Adipocyte (in vitro differentiated cells): ENCODE measurements at regions not wholly inside any gene's neighbourhood (a gene's known extent, or its start where the extent isn't known, plus 50 kb on each side); places are given as distances from the start of the nearest gene placed in this dataset.

Source experiments
- DNase-seq: peaks from one replicate; pipeline ENCODE4 v3.0.0-alpha.2; 2015; ENCODE audit warnings: low read depth
- H3K27me3 ChIP-seq: replicated peaks from 2 replicates; pipeline ENCODE4 v1.7.0; 2013; ENCODE audit warnings: mild to moderate bottlenecking, low read length, moderate library complexity; ENCODE audit not compliant: control insufficient read depth, insufficient read depth
- H3K36me3 ChIP-seq: 2 replicates; pipeline ENCODE4 v1.7.0; 2013; ENCODE audit warnings: low read length, mild to moderate bottlenecking, moderate library complexity; ENCODE audit not compliant: control insufficient read depth, insufficient read depth, severe bottlenecking
- H3K4me1 ChIP-seq: 2 replicates; pipeline ENCODE4 v1.7.0; 2013; ENCODE audit warnings: mild to moderate bottlenecking, low read length, moderate library complexity; ENCODE audit not compliant: control insufficient read depth, insufficient read depth
- H3K4me3 ChIP-seq: 2 replicates; pipeline ENCODE4 v1.7.0; 2013; ENCODE audit warnings: mild to moderate bottlenecking, low read length, moderate library complexity
- H3K9ac ChIP-seq: 2 replicates; pipeline ENCODE4 v1.7.0; 2013; ENCODE audit warnings: mild to moderate bottlenecking, low read length, moderate library complexity
- H3K9me3 ChIP-seq: 2 replicates; pipeline ENCODE4 v1.7.0; 2013; ENCODE audit warnings: mild to moderate bottlenecking, low read length, moderate library complexity; ENCODE audit not compliant: control insufficient read depth

DNA sequence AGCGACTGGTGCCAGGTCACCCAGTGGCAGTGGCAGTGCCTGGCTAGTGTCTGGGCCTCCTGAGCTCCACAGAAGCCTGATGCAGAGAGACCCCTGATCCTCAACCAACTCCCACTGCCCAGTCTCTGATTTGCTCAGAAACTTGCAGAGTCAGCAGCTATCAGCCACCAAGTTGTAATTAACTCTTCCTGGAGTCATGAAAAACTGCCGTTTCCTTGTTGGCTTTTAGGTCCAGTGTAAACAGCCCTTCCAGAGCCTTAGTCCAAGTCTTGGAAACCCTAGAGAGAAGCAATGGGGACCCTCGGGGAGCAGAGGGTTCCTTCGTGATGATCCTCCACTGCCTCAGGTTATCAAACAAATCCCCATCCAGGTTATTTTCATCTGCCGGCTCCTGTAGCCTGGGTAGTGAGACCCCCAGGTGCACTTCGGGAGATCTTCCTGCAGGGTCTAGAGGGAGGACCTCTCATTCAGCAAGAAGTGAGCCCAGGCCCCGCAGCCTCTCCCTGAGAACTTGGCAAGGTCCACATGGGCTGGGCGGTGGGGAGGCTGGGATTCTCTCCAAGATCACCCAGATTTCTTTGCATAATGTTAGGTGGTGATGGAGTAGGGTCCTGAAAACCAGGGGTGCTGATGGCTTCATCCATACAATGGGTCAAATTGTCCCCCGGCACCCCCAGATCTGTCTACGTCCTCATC, 137.7 kb upstream of the HDAC4 start:
- peaks cover 29% of the 10 kb centered on the region for H3K27me3 ChIP-seq
- no peak for DNase-seq
- peaks cover 6% of the 10 kb centered on the region for H3K4me1 ChIP-seq
- no peak overlapping the region for H3K4me3 ChIP-seq
- H3K36me3 ChIP-seq = no peaks in the 10 kb centered on the region
- H3K9me3 ChIP-seq = peaks cover 31% of the 10 kb centered on the region
- H3K9ac ChIP-seq = no peak overlapping the region

GRCh38 chr2:239537633-239538356, 137.0 kb upstream of the HDAC4 start:
- DNase-seq = no peak

GRCh38 chr2:239536186-239536585, 135.4 kb upstream of the HDAC4 start:
- no peak overlapping the region for H3K4me3 ChIP-seq
- H3K4me1 ChIP-seq = peaks cover 6% of the 10 kb centered on the region
- peaks cover 48% of the 10 kb centered on the region for H3K27me3 ChIP-seq
- H3K9me3 ChIP-seq = peaks cover 22% of the 10 kb centered on the region
- no peak for DNase-seq
- H3K36me3 ChIP-seq = no peaks in the 10 kb centered on the region
- H3K9ac ChIP-seq = no peak overlapping the region

More at GRCh38 chr2:239537633-239538356, 137.0 kb upstream of the HDAC4 start:
- H3K9ac ChIP-seq = no peak overlapping the region
- peaks cover 36% of the 10 kb centered on the region for H3K27me3 ChIP-seq
- H3K9me3 ChIP-seq = peaks cover 31% of the 10 kb centered on the region
- no peaks in the 10 kb centered on the region for H3K36me3 ChIP-seq
- H3K4me1 ChIP-seq = peaks cover 6% of the 10 kb centered on the region
- no peak overlapping the region for H3K4me3 ChIP-seq

DNA sequence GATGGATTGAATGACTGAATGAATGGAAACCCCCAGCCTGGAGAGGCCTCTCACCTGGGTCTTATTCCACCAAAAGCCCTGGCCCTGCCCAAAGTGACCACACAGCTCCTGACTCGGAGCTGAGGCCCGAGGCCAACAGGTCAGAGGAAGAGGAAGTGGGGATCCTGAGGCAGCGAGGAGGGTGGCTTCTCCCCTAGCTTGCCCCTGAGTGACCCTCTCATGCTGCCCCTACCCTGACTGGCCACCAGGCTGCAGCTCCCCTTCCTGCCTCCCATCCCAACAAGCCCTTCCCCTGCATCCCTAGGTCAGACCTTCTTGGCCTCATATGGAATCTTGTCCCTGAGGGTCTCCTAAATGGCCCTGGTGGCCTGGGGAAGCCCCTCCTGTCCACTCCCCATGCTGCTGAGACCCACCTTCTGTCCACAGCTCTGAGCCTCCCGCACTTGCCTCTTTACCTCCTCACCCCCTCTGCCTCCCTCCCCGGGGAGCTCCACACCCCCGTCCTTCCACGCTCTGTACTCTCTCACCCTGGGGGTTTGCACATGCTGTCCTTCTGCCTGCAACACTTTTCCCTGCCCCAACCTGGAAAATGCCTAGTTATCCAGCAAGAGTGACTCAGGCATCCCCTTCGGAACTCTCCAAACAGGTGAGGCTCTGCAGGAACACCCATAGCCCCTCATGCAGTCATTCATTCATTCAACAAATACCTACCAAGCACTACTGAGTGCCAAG, 134.8 kb upstream of the HDAC4 start:
- H3K4me1 ChIP-seq = peaks cover 6% of the 10 kb centered on the region

GRCh38 chr2:239534581-239535412, 134.0 kb upstream of the HDAC4 start:
- Histone ChIP-seq H3K4me3 (no peak overlapping the region), H3K9me3 (peaks cover 20% of the 10 kb centered on the region), H3K4me1 (peaks cover 6% of the 10 kb centered on the region), H3K9ac (no peak overlapping the region), H3K27me3 (peaks cover 59% of the 10 kb centered on the region), H3K36me3 (no peaks in the 10 kb centered on the region)
- no peak for DNase-seq

More for the DNA sequence above, 134.8 kb upstream of the HDAC4 start:
- Histone ChIP-seq H3K9me3 (peaks cover 22% of the 10 kb centered on the region), H3K4me3 (no peak overlapping the region), H3K27me3 (peaks cover 54% of the 10 kb centered on the region), H3K36me3 (no peaks in the 10 kb centered on the region), H3K9ac (no peak overlapping the region)
- DNase-seq = no peak

DNA sequence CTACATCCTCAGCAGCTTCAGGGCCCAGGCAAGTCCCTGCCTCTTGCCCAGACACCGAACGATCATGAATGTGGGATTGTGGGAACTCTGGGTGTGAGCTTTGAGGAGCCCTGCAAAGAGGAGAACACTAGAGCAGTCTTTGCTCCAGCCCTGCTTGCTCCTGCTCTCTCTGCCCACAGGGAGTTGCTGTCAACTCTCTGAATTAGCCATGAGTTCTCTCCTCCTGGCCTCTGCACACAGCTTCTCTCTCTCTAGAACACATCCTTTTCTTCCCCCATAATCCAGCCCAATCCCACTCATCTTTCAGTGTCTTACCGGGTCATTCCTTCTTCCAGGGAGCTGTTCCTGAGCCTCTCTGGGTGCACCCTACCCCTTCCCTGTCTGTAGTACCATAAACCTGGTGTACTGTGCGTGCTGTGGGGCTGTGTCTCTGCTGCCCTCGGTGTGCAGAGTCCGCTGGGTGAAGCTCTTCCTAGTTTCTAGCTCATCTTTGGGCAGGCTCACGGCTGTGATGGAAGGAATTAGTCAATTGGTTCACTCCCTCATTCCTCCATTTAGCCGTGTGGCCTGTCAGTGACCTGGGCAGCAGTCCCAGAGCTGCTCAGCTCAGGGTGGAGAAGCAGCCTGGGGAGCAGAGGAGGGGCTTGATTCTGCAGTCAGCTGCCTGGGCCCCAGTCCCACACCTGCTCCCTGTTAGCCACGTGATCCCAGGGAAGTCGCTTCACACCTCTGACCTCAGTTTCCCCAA, 132.9 kb upstream of the HDAC4 start:
- H3K4me1 ChIP-seq = peaks cover 6% of the 10 kb centered on the region
- no peak for DNase-seq
- no peaks in the 10 kb centered on the region for H3K36me3 ChIP-seq
- no peak overlapping the region for H3K9ac ChIP-seq
- H3K9me3 ChIP-seq = peaks cover 17% of the 10 kb centered on the region
- H3K4me3 ChIP-seq = no peak overlapping the region
- peaks cover 50% of the 10 kb centered on the region for H3K27me3 ChIP-seq

DNA sequence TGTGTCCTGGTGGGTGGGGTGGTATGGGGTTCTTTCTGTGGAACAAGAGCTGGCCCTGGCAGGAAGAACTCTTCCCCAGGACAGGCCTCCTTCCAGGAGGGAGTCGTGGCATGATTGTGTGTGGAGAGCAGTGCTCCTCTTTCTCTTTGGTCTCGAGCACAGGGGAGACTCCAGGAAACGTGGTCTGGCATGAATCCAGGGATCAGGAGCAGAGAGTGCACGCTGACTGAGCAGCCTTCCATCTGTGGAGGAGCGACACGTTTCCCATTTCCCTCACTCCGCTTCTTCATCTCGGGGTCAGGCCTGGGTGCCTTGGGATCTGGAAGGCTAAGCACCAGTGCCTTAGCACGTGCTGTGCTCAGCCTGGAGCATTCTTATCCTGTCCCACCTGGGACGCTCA, 132.0 kb upstream of the HDAC4 start:
- H3K9me3 ChIP-seq = peaks cover 17% of the 10 kb centered on the region
- no peaks in the 10 kb centered on the region for H3K36me3 ChIP-seq
- peaks cover 47% of the 10 kb centered on the region for H3K27me3 ChIP-seq
- H3K9ac ChIP-seq = no peak overlapping the region
- no peak overlapping the region for H3K4me3 ChIP-seq
- H3K4me1 ChIP-seq = peaks cover 6% of the 10 kb centered on the region
- DNase-seq = no peak

- Histone ChIP-seq H3K4me3 (no peak overlapping the region), H3K36me3 (no peaks in the 10 kb centered on the region)
- DNase-seq = no peak
Observed at GRCh38 chr2:239532250-239532649, 131.4 kb upstream of the HDAC4 start.

DNA sequence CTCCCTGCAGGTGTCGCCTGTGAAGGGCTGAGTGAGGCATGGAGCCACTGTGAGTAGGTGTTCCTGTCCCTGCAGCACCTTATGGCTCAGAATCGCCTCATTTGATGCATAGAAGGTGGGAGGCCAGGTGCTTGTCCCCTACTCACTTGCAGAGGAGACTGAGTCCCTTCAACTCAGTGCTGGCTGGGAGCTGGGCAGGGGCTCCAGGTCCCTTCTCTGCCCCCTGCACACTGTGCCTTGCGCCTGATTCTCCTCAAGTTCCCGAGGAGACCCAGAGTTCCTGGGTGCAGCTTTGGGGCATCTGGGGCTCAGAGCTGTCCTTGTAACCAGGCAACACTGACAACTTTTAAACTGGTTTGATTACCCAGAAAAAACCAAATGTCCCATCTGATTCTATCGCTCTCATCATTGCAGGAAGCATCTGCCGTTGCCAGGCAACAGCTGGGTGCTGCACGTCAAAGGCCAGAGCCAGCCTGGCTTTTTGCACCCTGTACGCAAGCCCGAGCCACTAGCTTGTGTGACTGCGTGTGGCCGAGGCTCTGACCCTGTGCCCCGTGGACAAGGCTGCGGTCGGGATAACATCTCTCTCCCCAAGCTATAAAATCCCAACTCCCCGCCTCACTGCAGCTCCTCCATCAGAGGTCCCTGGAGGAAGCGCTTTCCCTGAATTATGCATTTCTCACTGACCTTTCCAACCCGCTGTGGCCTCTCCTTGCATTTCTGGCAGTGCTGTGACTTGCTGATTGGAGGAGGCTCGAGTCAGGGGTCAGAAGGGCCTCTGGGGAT, 130.8 kb upstream of the HDAC4 start:
- no peak for DNase-seq
- peaks cover 6% of the 10 kb centered on the region for H3K4me1 ChIP-seq
- H3K4me3 ChIP-seq = no peak overlapping the region
- peaks cover 45% of the 10 kb centered on the region for H3K27me3 ChIP-seq
- peaks cover 17% of the 10 kb centered on the region for H3K9me3 ChIP-seq
- no peaks in the 10 kb centered on the region for H3K36me3 ChIP-seq
- H3K9ac ChIP-seq = no peak overlapping the region

More at GRCh38 chr2:239532250-239532649, 131.4 kb upstream of the HDAC4 start:
- peaks cover 6% of the 10 kb centered on the region for H3K4me1 ChIP-seq
- H3K27me3 ChIP-seq = peaks cover 44% of the 10 kb centered on the region
- H3K9ac ChIP-seq = no peak overlapping the region
- peaks cover 17% of the 10 kb centered on the region for H3K9me3 ChIP-seq
